Activated T-helper 2 cell treated with anti-CD3 and anti-CD28 coated beads, Interferon-gamma antibody, Interleukin-2, Interleukin-4, amounts not matched to agents 10 μg/mL and 5 μg/mL and 100 μg/mL, durations not matched to agents 14 hours and 24 hours and 36 hours (primary cell): ENCODE measurements at regions not wholly inside any gene's neighbourhood (a gene's known extent, or its start where the extent isn't known, plus 50 kb on each side); places are given as distances from the start of the nearest gene placed in this dataset.

Source experiments
- DNase-seq: peaks from one replicate; pipeline ENCODE4 v3.0.0; 2021; ENCODE audit warnings: low spot score
- H3K27ac Mint-ChIP-seq: one replicate; pipeline ENCODE4 v1.8.0; 2021; ENCODE audit warnings: mixed read lengths
- H3K27me3 Mint-ChIP-seq: one replicate; pipeline ENCODE4 v1.8.0; 2021; ENCODE audit warnings: low read depth, mixed read lengths
- H3K36me3 Mint-ChIP-seq: one replicate; pipeline ENCODE4 v1.8.0; 2021; ENCODE audit warnings: low read depth, mixed read lengths
- H3K4me1 Mint-ChIP-seq: one replicate; pipeline ENCODE4 v1.8.0; 2021; ENCODE audit warnings: low read depth, mixed read lengths
- H3K4me3 Mint-ChIP-seq: one replicate; pipeline ENCODE4 v1.8.0; 2021; ENCODE audit warnings: low read depth, mild to moderate bottlenecking, moderate library complexity, mixed read lengths
- H3K9me3 Mint-ChIP-seq: one replicate; pipeline ENCODE4 v1.8.0; 2021; ENCODE audit warnings: mixed read lengths
- intact Hi-C: fragments of 100-400 bp; cut with micrococcal nuclease; formaldehyde crosslinking; loops from one replicate; pipeline ENCODE4 v1.15.1; 2023

DNA sequence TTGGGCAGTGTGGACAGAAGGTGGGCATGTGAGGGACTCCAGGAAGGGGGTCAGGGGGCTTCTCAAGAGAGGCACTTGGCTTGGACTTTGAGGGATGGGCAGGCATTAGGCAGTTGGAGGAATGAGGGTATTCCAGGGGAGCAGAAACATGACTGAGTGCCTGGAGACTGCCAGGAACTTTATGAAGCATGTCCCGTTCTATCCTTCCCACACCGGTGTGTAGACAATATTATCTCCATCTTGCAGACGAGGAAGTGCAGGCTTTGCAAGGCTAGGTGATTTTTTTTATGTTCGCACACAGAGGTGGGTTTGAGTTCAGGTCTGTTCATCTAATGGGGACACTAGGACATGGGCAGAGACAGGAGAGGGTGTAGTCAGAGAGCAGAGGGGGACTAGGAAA, 162.7 kb downstream of the RPS24 start:
- no peak for DNase-seq
- no peaks in the 10 kb centered on the region for H3K27me3 Mint-ChIP-seq
- peaks cover 5% of the 10 kb centered on the region for H3K9me3 Mint-ChIP-seq
- H3K27ac Mint-ChIP-seq: no peak overlapping the region
- no peaks in the 10 kb centered on the region for H3K4me1 Mint-ChIP-seq
- no peaks in the 10 kb centered on the region for H3K36me3 Mint-ChIP-seq
- no peak overlapping the region for H3K4me3 Mint-ChIP-seq
- intact Hi-C loops: no loop called here

DNA sequence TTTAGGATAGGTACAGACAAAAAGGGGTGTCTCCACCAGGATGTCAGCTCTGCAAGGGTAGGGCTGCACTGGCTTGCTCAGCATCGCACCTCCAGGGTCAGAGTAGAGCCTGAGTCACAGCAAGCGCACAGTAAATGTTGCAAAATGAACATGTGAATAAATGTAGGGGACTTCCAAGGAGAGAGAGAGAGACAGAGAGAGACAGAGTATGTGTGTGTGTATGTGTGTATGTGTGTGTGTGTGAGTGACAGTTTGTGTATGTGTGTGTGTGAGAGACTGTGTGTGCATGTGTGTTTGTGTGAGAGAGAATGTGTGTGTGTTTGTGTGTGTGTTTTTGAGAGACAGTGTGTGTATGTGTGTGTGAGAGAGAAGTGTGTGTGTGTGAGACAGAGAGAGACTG, 163.3 kb downstream of the RPS24 start:
- H3K4me1 Mint-ChIP-seq: no peaks in the 10 kb centered on the region
- intact Hi-C loops: no loop called here
- H3K9me3 Mint-ChIP-seq: peaks cover 5% of the 10 kb centered on the region
- H3K36me3 Mint-ChIP-seq: no peaks in the 10 kb centered on the region
- no peak for DNase-seq
- no peaks in the 10 kb centered on the region for H3K27me3 Mint-ChIP-seq
- H3K27ac Mint-ChIP-seq: no peak overlapping the region
- H3K4me3 Mint-ChIP-seq: no peak overlapping the region

DNA sequence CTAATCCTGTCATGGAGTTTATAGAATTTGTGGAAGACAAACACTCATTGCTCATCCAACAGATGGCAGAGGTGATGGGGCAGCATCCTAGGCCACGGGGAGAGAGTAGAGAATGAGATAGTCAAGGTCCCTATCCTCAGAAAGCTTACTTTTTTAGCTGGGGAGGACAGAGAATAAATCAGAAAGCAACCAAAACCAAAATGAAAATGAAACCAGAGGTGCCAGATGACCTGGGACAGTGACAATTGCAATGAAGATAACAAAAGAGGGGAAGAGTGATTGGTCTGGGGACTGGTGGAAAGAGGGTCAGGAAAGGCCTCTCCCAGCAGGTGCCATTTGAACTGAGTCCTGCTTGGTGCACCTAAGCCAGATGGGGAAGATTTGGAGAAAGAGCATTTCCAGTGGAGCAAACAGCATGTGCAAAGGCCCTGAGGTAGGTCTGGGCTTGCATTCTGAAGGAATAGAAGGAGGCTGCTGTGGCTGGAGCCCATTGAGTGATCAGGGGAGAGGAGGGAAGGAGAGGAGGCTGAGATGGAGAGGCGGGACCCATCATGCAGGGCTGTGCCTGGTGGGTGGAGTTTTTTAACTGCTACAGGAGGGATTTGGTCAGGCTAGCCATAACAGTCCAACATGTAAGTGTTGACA, 164.1 kb downstream of the RPS24 start:
- Mint-ChIP-seq H3K36me3 (no peaks in the 10 kb centered on the region), H3K4me3 (no peak overlapping the region), H3K4me1 (no peaks in the 10 kb centered on the region), H3K27me3 (no peaks in the 10 kb centered on the region), H3K27ac (no peak overlapping the region), H3K9me3 (peaks cover 5% of the 10 kb centered on the region)
- intact Hi-C loops: no loop called here
- DNase-seq: no peak

DNA sequence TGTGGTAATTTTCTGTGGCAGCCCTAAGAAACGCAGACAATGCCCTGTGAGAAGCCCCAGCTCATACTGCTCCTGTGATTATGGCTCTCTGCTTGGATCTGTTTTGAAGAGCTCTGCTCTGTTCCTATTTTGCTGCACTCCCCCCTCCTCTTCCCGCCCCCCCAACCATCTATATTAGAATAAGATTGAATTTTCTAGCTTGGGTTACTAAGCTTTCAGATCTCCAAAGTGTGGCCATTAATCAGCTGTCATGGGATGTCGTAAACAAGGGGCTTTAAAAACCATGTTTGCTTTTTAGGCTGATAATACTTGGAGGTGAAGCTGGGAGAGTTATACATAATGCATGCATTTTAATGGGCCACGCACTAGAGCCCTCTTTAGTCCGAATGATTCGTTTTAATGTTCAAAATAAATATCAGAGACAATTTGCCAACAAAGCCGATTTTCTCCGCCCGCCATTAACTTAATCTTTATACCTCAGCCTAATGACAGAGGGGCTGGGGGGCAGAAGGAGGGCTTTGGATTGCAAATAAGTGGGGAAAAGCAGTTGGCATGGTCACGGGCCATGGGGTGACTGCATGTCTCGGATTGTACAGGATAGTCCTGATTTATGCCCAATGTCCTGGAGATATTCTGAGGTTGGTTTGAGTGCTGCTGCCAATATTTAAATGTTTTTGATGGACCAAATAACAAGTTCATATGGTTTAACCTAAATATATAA, 165.5 kb downstream of the RPS24 start:
- Mint-ChIP-seq H3K36me3 (no peaks in the 10 kb centered on the region), H3K4me3 (no peak overlapping the region), H3K27me3 (no peaks in the 10 kb centered on the region), H3K27ac (no peak overlapping the region), H3K9me3 (no peaks in the 10 kb centered on the region), H3K4me1 (no peaks in the 10 kb centered on the region)
- intact Hi-C loops: no loop called here
- DNase-seq: no peak

DNA sequence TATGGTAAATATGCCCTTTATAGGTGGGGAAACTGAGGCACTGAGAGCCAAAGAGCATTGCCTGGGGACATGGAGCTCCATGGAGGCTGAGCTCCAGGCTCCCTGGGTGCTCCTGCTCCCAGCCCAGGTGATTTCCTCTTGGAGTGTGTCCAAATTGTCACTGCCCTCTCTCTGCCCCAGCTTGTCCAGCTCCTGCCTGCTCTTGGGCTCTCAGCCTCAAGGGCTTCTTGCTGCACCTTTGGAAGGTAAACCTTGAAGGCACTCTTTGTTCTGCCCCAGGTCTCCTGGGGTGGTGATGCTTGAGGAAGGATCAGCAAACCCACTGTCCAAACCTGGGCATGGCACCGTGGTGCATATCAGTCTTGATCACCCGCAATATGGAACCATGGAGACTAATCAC, 166.1 kb downstream of the RPS24 start:
- intact Hi-C loops: no loop called here
- DNase-seq: no peak
- Mint-ChIP-seq H3K4me1 (no peaks in the 10 kb centered on the region), H3K27me3 (no peaks in the 10 kb centered on the region), H3K27ac (no peak overlapping the region), H3K4me3 (no peak overlapping the region), H3K36me3 (no peaks in the 10 kb centered on the region), H3K9me3 (no peaks in the 10 kb centered on the region)

DNA sequence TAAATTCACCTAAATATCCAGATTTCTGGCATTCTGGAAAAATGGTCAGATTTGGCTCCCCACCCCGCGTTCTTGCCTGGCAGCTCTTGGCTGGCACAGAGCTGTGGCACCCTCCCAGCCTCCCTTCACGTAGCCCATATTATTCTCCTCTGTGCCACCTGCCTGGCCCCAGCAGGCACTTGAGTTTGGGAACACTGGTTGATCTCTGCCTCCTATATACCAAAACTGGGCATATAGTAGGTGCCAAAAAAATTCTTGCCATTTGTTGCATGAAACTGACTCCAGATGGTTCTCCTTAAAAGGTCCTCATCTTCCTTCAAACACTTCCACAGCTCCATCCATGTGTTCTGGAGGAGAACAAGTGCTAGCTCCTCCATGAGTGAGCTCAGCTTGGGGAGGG, 167.0 kb downstream of the RPS24 start:
- no peaks in the 10 kb centered on the region for H3K36me3 Mint-ChIP-seq
- no peak overlapping the region for H3K27ac Mint-ChIP-seq
- DNase-seq: no peak
- no peaks in the 10 kb centered on the region for H3K9me3 Mint-ChIP-seq
- intact Hi-C loops: no loop called here
- H3K4me3 Mint-ChIP-seq: no peak overlapping the region
- H3K4me1 Mint-ChIP-seq: peaks cover 3% of the 10 kb centered on the region
- H3K27me3 Mint-ChIP-seq: no peaks in the 10 kb centered on the region

DNA sequence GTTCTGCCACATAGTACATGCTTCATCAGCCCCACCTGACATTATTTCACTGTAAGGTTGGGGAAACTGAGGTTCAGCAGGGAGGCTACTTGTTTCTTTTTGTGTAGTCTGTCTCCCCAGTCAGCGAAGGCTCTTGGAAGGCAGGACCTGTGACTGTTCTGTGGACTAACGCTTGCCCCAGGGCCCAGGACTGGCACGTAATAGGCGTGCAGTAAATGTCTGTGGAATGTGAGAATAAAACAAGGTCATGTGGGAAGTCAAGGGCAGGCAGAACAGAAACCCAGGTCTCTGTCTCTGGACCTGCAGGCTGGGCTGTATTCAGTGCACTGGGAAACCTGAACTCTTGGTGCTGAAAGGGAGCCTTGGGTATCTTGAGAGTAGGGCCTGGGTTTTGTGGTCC, 168.7 kb downstream of the RPS24 start:
- no peaks in the 10 kb centered on the region for H3K9me3 Mint-ChIP-seq
- no peaks in the 10 kb centered on the region for H3K27me3 Mint-ChIP-seq
- H3K4me3 Mint-ChIP-seq: no peak overlapping the region
- no peak for DNase-seq
- no peak overlapping the region for H3K27ac Mint-ChIP-seq
- H3K4me1 Mint-ChIP-seq: peaks cover 8% of the 10 kb centered on the region
- no peaks in the 10 kb centered on the region for H3K36me3 Mint-ChIP-seq
- intact Hi-C loops: no loop called here

DNA sequence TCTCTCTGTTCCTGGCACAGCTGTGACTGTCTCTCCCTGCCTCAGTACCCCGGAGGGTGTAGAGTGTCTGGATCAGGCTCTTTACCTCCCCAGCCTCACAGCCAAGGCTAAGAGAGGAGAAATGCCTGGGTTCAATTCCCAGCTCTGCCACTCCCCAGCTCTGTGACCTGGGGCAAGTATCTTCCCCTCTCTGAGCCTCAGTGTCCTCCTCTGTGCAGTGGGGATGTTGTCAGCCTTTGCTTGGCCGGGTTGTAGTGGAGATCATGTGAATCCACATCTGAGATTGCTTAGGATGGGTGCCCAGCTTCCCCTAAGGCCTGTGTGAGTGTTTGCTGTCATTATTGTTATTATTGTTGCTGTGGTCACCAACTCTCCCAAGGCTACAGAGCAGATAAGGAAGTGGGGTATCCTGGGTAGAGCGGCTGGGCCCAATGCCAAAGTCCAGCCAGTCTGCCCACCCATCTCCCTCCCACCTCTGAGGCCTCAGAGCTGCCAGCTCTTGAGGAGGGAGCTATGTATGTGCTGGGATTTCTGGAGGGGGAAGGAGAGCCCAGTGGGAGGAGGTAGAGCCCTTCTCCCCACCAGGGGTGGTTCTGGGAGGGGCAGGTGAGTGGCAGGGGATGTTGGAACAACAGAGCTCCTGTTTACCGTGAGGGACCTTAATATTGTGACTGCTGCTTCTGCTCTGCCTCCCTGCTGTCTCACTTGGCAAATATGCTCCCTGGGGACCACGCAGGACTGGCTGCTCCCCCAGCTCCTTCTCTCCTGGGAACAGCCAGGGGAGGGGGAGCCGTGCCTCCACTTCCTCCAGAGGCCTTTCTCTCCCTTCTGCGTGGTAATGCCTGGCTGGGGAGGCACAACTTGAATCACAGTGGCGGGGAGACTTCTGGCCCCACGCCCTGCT, 170.5 kb downstream of the RPS24 start:
- no peaks in the 10 kb centered on the region for H3K27me3 Mint-ChIP-seq
- intact Hi-C loops: no loop called here

DNA sequence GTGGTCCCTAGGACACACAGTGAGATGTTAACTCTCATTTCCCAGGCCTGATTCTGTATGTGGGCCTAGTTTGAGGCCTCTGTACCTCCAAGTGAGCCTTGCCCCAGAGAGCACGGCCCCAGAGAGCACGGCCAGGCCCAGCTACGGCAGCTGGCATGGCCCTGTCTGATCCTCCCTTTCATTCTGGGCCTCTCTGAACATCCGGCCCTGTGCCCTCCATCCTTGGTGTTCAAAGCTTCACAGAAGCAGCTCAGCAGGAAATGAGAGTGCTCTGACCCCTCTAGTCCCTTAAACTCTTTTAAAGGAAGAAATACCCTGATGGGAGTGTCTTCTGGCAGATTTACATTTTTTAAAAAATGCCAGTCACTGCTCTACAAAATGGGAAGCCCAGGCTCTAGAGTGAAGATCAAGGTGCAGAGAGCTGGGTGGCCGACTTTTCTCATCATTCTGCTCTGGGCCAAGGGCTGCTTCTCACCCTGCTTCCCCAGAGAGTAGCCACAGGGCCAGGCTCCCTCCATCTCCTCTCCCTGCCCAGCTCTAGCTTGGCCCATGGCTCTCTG, 171.9 kb downstream of the RPS24 start:
- peaks cover 8% of the 10 kb centered on the region for H3K4me1 Mint-ChIP-seq
- no peaks in the 10 kb centered on the region for H3K9me3 Mint-ChIP-seq
- no peaks in the 10 kb centered on the region for H3K36me3 Mint-ChIP-seq
- H3K27ac Mint-ChIP-seq: peak overlapping the region; percentile 41
- H3K27me3 Mint-ChIP-seq: no peaks in the 10 kb centered on the region
- no peak overlapping the region for H3K4me3 Mint-ChIP-seq
- intact Hi-C loops: no loop called here
- DNase-seq: no peak

More for the DNA sequence above, 170.5 kb downstream of the RPS24 start:
- Mint-ChIP-seq H3K9me3 (no peaks in the 10 kb centered on the region), H3K4me3 (no peak overlapping the region), H3K4me1 (peaks cover 8% of the 10 kb centered on the region), H3K27ac (no peak overlapping the region), H3K36me3 (no peaks in the 10 kb centered on the region)
- DNase-seq: no peak

DNA sequence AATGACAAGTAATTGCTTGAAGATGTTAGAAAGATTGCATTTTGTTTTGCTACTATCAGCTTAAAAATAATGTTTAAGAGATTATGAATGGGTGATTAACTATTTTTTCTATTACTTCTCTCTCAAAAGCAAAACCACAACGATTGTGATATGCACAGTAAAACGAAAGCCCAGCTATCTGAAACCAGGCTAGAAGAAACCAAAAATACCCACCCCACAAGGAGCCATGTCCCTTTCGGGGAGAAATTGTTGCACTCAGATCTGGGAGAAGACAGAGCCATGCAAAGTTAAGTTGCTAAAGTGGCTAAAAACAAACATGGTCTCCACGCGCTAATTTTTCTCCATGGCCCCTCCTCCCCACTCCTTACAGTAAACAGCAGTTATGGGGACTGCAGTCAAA, 173.6 kb downstream of the RPS24 start:
- Mint-ChIP-seq H3K27ac (no peak overlapping the region), H3K9me3 (no peaks in the 10 kb centered on the region), H3K4me3 (no peak overlapping the region), H3K4me1 (peaks cover 8% of the 10 kb centered on the region), H3K36me3 (no peaks in the 10 kb centered on the region), H3K27me3 (no peaks in the 10 kb centered on the region)
- intact Hi-C loops: no loop called here
- no peak for DNase-seq

DNA sequence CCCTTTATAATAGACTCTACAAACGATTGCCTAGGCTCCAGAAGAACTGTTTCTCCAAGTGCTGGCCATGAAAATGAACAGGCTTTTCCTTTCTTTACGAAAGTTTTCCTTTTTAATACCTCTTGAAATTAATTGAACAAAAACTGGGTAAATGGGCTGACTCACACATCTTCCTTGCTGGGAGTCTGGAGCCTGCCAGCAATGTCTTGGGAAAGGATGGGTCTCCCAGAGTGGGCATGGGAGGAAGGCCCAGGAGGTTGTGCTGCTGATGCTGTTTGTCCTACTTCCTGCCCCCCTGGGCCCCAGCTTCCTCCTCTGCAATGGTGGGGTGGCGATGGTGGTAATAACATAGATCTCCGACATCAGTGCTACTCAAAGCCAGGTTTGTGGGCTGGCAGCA, 174.1 kb downstream of the RPS24 start:
- Mint-ChIP-seq H3K4me3 (no peak overlapping the region), H3K27me3 (no peaks in the 10 kb centered on the region), H3K9me3 (no peaks in the 10 kb centered on the region), H3K27ac (no peak overlapping the region), H3K4me1 (peaks cover 8% of the 10 kb centered on the region), H3K36me3 (no peaks in the 10 kb centered on the region)
- intact Hi-C loops: no loop called here
- DNase-seq: no peak

DNA sequence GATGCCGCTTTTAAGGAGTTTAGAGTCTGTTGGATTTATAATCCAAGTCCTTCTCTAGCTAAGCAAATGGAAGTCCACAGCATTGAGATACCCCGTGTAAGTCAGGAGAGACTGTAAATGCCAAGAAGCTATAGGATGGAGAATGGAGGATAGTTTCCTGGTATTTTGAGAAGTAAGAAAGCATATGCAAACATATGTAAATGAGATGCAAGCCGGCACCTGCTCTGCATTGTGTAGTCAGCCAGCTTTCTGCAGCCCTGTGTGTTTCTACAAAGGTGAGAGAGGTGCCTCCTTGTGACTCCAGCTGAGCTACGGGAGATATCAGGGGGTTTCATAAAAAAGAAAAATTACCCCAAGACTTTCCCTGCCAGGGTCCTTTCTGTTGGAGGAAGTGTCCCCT, 176.3 kb downstream of the RPS24 start:
- peaks cover 8% of the 10 kb centered on the region for H3K4me1 Mint-ChIP-seq
- no peaks in the 10 kb centered on the region for H3K9me3 Mint-ChIP-seq
- no peak for DNase-seq
- H3K27me3 Mint-ChIP-seq: peaks cover 4% of the 10 kb centered on the region
- H3K36me3 Mint-ChIP-seq: no peaks in the 10 kb centered on the region
- H3K4me3 Mint-ChIP-seq: no peak overlapping the region
- intact Hi-C loops: no loop called here
- no peak overlapping the region for H3K27ac Mint-ChIP-seq

DNA sequence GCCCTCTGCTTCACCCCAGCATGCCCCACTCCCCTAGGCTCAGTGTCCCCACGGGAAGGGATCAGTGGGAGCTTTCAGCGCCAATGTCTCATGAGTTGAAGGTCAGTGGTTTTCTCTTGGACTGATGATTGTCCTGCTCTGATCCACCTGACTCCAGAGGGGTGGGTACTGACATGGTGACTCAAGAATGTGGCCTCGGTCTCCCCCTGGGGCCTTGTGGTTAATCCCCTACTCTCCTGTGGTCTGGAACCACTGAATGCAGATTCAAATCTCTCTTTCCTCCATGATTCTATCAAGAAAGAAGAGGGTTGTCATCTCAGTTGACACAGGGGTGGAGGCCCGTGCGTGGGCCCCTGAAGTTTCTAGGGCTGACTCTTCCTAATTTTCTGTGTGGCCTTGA, 176.9 kb downstream of the RPS24 start:
- DNase-seq: no peak
- Mint-ChIP-seq H3K27me3 (peaks cover 8% of the 10 kb centered on the region), H3K4me3 (no peak overlapping the region), H3K4me1 (peaks cover 9% of the 10 kb centered on the region), H3K27ac (no peak overlapping the region), H3K36me3 (no peaks in the 10 kb centered on the region), H3K9me3 (no peaks in the 10 kb centered on the region)
- intact Hi-C loops: no loop called here
